NT2/D1 (cell line): ENCODE measurements at regions not wholly inside any gene's neighbourhood (a gene's known extent, or its start where the extent isn't known, plus 50 kb on each side); places are given as distances from the start of the nearest gene placed in this dataset.

ENCODE experiments used
- SUZ12 ChIP-seq: IDR thresholded peaks from 2 replicates; pipeline ENCODE4 v1.6.1; 2011; ENCODE audit not compliant: insufficient read length, insufficient read depth; ENCODE audit errors: extremely low read depth
- YY1 ChIP-seq: IDR thresholded peaks from 2 replicates; pipeline ENCODE4 v1.6.1; 2011; ENCODE audit not compliant: insufficient read length, insufficient read depth
- ZNF274 ChIP-seq: IDR thresholded peaks from 2 replicates; pipeline ENCODE4 v1.6.1; 2011; ENCODE audit warnings: mild to moderate bottlenecking, low read depth, low read length

DNA sequence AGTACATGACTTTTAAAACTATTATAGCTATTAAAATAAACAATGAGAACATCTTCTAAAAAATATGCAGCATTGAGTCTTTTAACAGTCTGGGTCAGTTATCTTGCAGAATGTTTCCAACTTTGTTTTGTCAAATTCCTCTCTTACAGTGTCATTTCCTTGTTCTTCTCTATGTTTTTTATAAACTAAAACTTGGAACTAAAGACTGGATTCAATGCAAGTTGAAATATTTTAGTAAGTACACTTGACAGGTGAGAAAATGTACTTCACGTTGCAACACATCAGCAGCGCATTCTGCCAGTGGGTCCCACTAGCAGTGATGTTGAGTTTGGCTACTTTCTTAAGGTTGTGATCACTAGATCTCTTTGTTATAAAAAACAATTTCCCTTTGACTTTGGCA lies 1407.6 kb upstream of the RAG2 start:
- TF ChIP-seq YY1 (no peak), ZNF274 (no peak), SUZ12 (no peak)
